ENCODE measurements at regions not wholly inside any gene's neighbourhood (a gene's known extent, or its start where the extent isn't known, plus 50 kb on each side); places are given as distances from the start of the nearest gene placed in this dataset.

- TF ChIP-seq CTCF (IDR thresholded peaks at IDR 0.05), result no peak
- TF ChIP-seq POLR2A (IDR thresholded peaks at IDR 0.05), result no peak
Observed at GRCh38 chr5:85545129-85545528, 1072.6 kb upstream of the COX7C start.
